SK-N-SH (cell line): ENCODE measurements at regions not wholly inside any gene's neighbourhood (a gene's known extent, or its start where the extent isn't known, plus 50 kb on each side); places are given as distances from the start of the nearest gene placed in this dataset.

ENCODE experiments used
- CTCF ChIP-seq: fragments of 200-600 bp; sonication (generic); IDR thresholded peaks from 2 replicates; pipeline ENCODE4 v1.6.1; 2017; ENCODE audit warnings: antibody characterized with exemption, mild to moderate bottlenecking, moderate library complexity
- GABPA ChIP-seq: IDR thresholded peaks from 2 replicates; pipeline ENCODE4 v1.4.0; 2012; ENCODE audit warnings: low read depth, mild to moderate bottlenecking
- MAX ChIP-seq: IDR thresholded peaks from 2 replicates; pipeline ENCODE4 v1.4.0; 2012; ENCODE audit warnings: low read depth
- POLR2AphosphoS5 ChIP-seq: IDR thresholded peaks from 2 replicates; pipeline ENCODE4 v1.6.1; 2012; ENCODE audit warnings: low read depth, low read length
- RAD21 ChIP-seq: IDR thresholded peaks from 2 replicates; pipeline ENCODE4 v1.6.1; 2012; ENCODE audit warnings: mild to moderate bottlenecking, low read length
- TAF1 ChIP-seq: IDR thresholded peaks from 2 replicates; pipeline ENCODE4 v1.6.1; 2012; ENCODE audit warnings: low read depth, mild to moderate bottlenecking, low read length, moderate library complexity, borderline replicate concordance
- TEAD4 ChIP-seq: IDR thresholded peaks from 2 replicates; pipeline ENCODE4 v1.4.0; 2012; ENCODE audit warnings: mild to moderate bottlenecking, borderline replicate concordance; ENCODE audit not compliant: insufficient read depth
- TF ChIP-seq, protein P1 (sequence below): IDR thresholded peaks from 2 replicates; pipeline ENCODE4 v1.6.1; 2012; ENCODE audit warnings: mild to moderate bottlenecking, low read depth, low read length, moderate library complexity

DNA sequence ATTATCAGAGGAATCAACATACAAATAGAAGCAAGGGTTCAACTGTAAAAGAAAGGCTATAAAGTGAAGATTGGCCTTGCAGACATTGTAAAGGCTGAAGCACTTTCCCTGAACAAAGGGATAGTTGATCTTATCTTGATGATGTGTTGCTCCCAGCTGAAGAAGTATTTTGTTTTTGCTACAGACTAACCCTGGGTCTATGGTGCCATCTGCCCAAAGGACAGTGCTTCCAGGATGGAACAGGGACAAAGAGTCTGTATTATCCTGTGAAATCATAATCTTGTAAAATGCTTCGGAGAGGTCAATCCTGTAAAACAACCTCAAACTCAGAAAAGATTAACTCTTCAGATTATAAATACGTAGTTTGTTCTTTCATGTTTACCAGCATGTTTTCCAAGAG, 251.7 kb upstream of the ANKRD50 start:
- TF ChIP-seq CTCF (no peak), MAX (no peak), TEAD4 (no peak), TAF1 (no peak), RAD21 (no peak), POLR2AphosphoS5 (no peak), GABPA (no peak)
- TF ChIP-seq, protein P1, sequence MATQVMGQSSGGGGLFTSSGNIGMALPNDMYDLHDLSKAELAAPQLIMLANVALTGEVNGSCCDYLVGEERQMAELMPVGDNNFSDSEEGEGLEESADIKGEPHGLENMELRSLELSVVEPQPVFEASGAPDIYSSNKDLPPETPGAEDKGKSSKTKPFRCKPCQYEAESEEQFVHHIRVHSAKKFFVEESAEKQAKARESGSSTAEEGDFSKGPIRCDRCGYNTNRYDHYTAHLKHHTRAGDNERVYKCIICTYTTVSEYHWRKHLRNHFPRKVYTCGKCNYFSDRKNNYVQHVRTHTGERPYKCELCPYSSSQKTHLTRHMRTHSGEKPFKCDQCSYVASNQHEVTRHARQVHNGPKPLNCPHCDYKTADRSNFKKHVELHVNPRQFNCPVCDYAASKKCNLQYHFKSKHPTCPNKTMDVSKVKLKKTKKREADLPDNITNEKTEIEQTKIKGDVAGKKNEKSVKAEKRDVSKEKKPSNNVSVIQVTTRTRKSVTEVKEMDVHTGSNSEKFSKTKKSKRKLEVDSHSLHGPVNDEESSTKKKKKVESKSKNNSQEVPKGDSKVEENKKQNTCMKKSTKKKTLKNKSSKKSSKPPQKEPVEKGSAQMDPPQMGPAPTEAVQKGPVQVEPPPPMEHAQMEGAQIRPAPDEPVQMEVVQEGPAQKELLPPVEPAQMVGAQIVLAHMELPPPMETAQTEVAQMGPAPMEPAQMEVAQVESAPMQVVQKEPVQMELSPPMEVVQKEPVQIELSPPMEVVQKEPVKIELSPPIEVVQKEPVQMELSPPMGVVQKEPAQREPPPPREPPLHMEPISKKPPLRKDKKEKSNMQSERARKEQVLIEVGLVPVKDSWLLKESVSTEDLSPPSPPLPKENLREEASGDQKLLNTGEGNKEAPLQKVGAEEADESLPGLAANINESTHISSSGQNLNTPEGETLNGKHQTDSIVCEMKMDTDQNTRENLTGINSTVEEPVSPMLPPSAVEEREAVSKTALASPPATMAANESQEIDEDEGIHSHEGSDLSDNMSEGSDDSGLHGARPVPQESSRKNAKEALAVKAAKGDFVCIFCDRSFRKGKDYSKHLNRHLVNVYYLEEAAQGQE = no peak
